GM19025 (cell line): ENCODE measurements at regions not wholly inside any gene's neighbourhood (a gene's known extent, or its start where the extent isn't known, plus 50 kb on each side); places are given as distances from the start of the nearest gene placed in this dataset.

Experiments
- ATAC-seq: cut with Tn5 transposase; IDR thresholded peaks from one replicate; pipeline ENCODE4 v1.9.1; 2021; ENCODE audit warnings: mild to moderate bottlenecking, low read depth, moderate library complexity; ENCODE audit not compliant: unreplicated experiment

- no peak for ATAC-seq
These were observed 212.6 kb downstream of the SNX19 start for GRCh38 chr11:130703489-130704190.

GRCh38 chr11:130705670-130706421, 210.4 kb downstream of the SNX19 start:
- ATAC-seq, result no peak

DNA sequence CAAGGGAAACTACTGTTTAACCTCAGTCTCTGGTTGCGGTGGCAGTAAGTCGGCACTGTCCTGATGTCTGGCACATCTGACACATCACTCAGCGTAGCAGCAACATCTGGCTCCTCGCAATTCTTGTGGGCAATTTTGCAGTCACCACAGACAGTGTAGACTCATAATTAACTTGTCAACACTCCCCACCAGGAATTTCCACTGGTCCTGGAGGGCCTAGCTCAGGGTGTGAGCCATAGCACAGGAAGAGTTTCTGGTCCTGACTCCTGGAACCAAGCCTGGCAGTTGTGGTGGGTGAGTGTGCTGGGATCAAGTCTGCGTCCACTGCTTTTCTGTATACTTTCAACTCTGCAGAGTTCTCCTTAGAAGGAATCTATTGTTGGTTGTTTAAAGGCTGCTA, 209.7 kb downstream of the SNX19 start:
- no peak for ATAC-seq

DNA sequence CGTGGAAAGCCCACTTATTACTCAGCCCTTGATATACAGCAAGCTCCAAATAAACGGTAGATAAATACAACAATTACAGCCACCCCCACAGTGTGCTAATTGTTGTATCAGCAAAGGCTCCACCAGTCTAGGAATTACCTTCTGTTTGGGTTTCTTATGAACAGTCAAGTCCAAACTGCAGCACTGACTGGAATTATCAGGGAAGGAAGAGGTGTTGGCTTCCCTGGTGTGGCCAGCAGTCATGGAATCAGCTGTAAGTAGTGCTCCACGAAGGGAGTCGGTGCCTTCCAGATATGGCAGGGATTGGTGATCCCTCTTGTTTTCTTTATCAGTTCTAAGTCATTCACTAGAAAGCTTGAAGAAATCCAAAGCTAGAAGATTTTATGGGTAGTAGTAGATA, 209.1 kb downstream of the SNX19 start:
- ATAC-seq, result no peak

DNA sequence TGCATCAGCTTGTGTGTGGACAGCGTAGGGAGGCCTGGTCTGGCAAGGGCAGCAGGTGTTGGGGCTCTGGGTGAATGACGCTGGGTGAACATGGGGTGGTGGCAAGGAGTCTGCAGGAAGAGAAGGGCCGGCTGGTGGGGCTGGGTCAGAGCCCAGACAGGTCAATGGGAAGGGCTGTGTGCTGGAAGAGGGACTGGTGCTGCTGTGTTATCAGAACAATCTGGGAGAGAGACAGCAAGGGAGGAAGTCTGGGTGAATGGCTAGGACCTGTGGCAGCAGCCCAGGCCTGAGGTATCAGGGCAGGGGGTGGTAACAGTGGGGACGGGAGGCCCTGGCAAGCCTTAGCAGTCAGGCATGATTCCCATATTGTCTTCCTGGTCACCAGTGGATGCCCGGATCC, 206.7 kb downstream of the SNX19 start:
- no peak for ATAC-seq

GRCh38 chr11:130710021-130710420, 206.3 kb downstream of the SNX19 start:
- ATAC-seq, result no peak

DNA sequence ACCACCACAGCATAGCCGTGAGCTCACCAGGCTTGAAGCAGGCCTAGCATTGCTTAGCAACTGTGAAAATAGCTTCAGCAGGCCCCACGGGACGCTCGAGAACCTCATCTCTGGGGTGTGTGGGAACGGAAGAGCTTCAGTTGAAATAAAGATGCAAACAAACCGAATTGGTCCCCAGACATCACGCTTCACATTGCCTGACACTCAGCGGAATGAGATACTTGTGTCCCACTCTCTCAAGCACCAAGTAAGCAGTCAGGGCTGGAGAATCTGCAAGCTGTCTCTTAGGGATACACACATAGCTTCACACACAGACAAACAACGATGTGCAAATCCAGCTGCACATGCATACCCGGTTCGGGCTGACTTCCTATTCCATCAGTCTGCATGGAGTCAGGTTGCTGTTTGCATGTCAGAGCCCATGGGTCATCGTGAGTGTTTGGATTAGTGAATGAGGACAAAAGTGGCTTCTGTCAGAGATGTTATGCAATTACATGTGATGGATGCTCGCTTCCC, 205.7 kb downstream of the SNX19 start:
- ATAC-seq, result no peak

GRCh38 chr11:130711193-130711592, 205.1 kb downstream of the SNX19 start:
- ATAC-seq, result no peak

DNA sequence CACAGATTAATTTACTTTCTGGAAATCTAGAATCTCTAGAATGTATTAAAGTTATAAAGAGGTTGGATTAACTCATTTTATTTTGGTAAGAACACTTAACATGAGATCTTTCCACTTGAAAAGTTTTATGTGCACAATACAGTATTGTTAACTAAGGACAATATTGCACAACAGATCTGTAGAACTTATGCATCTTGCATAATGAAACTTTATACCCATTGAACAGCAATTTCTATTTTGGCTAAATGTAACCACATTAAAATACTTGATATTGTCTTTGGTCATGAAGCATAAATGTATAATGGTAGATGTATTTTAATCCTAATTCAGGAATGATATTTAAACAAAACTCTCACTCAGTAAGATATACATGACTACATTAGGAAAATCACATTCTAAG, 203.8 kb downstream of the SNX19 start:
- ATAC-seq, result no peak

DNA sequence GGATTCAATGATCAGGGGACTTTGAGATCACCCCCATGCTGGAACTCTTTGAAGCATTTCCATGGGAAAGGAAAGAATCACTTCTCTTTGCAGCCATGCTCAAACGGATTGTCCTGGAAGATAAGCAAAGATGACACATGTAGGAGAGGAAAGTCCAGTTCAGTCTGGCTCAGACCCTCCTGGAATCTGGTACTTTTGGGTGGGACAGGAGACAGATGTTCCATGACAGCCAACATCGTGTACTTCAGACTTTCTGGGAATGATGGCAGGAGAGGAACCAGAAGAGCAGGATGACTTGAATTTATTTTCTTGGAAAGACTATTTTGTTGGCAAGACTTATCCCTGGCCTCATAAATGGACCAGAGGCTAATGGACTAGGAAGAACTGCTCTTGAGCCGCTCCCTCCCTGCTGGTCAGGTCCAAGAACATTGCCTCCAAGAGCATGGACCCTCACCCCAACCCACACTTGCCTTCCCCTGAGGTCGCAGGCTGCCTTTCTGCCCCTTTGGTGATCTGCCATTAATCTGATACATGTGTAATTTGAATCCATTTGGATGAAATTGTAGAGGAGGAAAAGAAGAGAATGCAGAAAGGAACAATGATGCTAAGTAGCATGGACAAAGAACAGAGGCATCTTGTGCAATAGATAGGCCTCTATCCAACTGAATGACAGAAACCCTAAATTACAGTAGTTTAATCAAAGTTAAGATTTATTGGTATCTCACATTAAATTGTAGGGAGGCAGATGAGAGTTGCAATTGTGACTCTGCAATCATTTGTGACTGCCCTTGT, 201.0 kb downstream of the SNX19 start:
- no peak for ATAC-seq

GRCh38 chr11:130715877-130716220, 200.4 kb downstream of the SNX19 start:
- no peak for ATAC-seq

GRCh38 chr11:130718120-130718519, 198.2 kb downstream of the SNX19 start:
- no peak for ATAC-seq

DNA sequence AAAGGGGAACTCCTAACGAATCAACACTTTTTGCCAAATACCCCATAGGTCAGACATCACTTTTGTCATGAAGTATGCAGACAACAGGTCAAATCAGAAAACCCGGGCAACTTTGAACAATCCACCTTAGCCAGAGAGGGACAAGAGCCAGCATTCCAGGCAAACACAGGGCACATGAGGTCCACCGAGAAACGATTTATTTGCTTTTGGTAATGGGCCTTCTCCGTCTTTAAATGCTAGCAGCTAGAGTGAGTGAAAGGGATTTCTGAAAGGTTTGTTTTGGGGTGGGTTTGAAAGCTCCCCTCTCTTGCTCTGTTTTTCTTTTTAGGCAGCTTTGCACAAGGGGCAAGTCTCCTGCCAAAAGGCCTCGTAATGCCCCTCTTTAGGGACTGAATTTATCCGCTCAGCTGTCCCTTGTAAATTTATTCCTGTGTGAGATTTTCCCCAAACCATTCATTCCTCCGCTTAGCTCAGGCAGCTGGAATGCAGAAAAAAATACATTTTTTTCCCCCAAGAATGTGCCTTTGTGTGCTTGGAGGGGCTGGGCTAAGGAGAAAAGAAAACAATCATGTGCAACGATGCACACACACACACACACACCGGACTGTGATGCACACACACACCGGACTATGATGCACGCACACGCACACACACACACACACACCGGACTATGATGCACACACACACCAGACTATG, 196.9 kb downstream of the SNX19 start:
- ATAC-seq, result no peak

DNA sequence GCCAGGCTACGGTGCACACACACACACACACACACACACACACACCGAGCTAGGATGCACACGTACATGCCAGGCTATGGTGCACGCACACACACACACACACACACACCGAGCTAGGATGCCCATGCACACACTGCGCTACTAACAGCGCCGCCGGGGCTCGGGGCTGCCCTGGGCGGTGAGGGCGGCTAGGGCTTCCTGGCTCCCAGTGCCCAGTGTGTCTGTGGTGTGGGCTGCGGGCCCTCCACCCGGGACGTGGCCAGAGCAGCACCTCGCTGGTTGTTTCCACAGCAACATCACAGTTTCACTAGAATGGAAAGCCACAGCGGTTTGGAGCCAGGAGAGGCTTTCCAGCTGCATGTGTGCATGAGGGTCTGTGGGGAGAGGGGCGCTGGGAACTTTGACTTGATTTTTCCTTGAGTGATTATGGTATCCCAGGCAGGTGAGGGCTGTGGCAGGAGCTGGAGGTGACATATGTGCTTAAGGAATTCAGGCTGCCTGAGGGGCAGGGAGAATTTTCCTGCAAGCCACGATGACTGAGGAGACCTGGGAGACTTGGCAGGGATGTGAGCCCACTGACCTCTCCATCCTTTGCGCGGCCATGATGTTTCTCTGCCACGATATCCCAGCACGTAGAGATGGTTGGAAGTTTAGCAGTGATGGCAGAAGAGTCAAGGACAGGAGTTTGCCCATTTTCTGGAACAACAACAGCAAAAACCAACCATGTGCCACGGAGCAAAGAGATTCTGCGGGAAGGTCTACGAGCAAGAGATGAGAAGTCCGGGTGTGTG, 195.9 kb downstream of the SNX19 start:
- no peak for ATAC-seq

DNA sequence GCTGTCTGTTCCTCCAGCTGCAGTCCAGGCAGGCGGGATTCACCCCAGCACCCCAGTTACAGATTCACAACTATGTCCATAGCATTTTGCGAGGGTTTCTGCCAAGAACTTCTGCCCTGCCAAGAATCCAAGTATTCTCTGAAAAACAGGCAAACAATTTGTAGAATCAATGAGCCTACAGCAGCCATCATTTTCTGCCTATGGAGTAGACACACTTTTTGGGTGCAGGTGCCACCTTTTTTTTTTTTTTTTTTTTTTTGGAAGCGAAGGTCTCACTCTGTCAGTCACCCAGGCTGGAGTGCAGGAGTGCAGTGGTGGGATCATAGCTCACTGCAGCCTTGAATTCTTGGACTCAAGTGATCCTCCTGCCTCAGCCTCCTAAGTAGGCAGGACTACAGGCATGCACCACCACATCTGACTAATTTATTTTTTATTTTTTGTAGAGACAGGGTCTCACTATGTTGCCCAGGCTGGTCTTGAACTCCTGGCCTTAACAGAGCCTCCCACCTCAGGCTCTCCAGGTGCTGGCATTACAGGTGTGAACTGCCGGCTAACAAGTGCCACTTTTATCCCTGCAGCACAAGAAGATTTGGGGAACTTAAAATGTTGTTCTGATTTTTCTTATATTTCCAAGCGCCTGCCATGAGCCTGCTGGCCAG, 195.1 kb downstream of the SNX19 start:
- ATAC-seq, result no peak

DNA sequence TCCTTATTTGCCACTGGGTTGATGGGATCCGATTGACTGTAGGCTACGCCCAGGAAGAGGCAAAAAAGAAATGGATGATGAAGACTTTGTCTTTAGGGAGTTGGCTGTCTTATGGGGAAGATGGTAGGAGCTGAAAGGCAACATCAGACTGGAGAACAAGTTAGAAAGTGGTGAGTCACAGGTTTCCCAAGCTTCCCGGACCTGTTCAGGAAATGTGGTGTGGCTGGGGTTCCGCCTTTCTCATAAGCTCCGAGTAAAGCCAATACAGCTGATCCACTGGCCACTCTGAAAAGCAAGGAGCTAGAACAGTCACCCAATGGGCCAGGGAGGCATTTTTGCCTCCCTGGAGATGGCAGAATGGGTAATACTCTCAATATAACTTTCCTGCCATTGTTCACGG, 194.5 kb downstream of the SNX19 start:
- no peak for ATAC-seq

GRCh38 chr11:130722401-130722800, 193.9 kb downstream of the SNX19 start:
- ATAC-seq, result no peak

DNA sequence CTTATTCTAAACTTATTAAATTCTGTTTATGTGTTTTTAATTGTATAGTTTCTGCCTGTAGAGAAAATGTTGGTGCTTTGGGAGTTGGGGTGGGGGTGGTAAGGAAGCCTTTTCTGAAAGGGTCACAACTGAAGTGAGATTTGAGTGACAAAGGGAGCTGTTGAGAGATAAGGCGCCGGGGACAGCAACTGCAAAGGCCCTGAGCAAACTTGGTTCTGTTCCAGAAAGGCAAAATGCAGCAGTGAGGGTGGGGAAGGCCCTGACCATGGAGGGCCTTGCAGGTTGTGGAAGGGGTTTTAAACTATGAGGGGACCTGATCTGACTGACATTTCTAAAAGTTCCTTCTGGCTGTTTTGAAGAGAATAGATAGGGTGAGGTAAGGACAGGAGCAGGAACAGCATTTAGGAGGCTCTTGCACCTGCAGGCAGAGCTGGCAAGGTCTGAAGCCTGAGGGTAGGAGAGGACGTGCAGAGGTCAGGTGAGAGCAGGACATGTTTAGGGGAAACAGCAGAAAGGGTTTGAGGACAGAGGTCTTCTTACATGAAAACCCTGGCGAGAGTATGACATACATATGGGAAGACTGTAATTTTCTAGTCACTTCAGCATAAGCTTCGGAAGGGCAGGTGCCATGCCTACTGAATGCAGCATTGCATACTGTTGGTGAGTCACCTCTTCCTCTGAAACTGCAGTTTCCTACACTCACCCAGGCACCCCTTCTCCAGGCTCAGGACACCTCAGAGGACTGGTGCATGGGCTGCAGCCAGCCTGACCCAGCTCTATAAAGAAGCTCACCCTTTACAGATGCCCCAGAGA, 190.7 kb downstream of the SNX19 start:
- ATAC-seq, result no peak
